H1 (cell line): ENCODE measurements at regions not wholly inside any gene's neighbourhood (a gene's known extent, or its start where the extent isn't known, plus 50 kb on each side); places are given as distances from the start of the nearest gene placed in this dataset.

Experiments used
- CREB1 ChIP-seq: IDR thresholded peaks from 2 replicates; pipeline ENCODE4 v1.6.1; 2012; ENCODE audit warnings: inconsistent platforms
- CTCF ChIP-seq, 3 experiments: IDR thresholded peaks; 1 replicate in 2 of 3; 2 replicates in 1 of 3; pipeline versions ENCODE4 v1.5.1 to v1.6.1; 2011; ENCODE audit warnings: low read length in 3 of 3, mild to moderate bottlenecking in 3 of 3, inconsistent platforms in 2 of 3, low read depth in 1 of 3, moderate library complexity in 1 of 3; ENCODE audit not compliant: insufficient read depth in 1 of 3; ENCODE audit errors: control extremely low read depth in 1 of 3
- EP300 ChIP-seq, 2 experiments: IDR thresholded peaks; 1 replicate in 1 of 2; 2 replicates in 1 of 2; pipeline ENCODE4 v1.6.1; 2011 to 2012; ENCODE audit warnings: low read depth in 2 of 2, low read length in 2 of 2, mild to moderate bottlenecking in 2 of 2, borderline replicate concordance in 1 of 2, inconsistent platforms in 1 of 2, moderate library complexity in 1 of 2
- EZH2 ChIP-seq: fragments of 200-600 bp; sonication (generic); IDR thresholded peaks from 2 replicates; pipeline ENCODE4 v1.7.1; 2012; ENCODE audit warnings: low read depth, mild to moderate bottlenecking, moderate library complexity, low read length, inconsistent platforms; ENCODE audit not compliant: severe bottlenecking
- HDAC2 ChIP-seq, 2 experiments: fragments of 300-600 bp in 1 of 2; sonication (generic) in 1 of 2; IDR thresholded peaks; 2 replicates each; pipeline ENCODE4 v1.6.1; 2011 to 2012; ENCODE audit warnings: low read depth in 2 of 2, low read length in 2 of 2, mild to moderate bottlenecking in 2 of 2, moderate library complexity in 2 of 2, borderline replicate concordance in 1 of 2, inconsistent platforms in 1 of 2
- JUN ChIP-seq: IDR thresholded peaks from 2 replicates; pipeline ENCODE4 v1.6.1; 2011; ENCODE audit warnings: low read depth, mild to moderate bottlenecking, improper control_type of control experiment, low read length
- NANOG ChIP-seq: IDR thresholded peaks from 2 replicates; pipeline ENCODE4 v1.6.1; 2011; ENCODE audit warnings: low read length, low read depth, mild to moderate bottlenecking, inconsistent platforms; ENCODE audit not compliant: insufficient read depth, poor library complexity, severe bottlenecking
- POLR2A ChIP-seq, 2 experiments: IDR thresholded peaks; 1 replicate in 1 of 2; 2 replicates in 1 of 2; pipeline ENCODE4 v1.6.1; 2011; ENCODE audit warnings: low read depth in 2 of 2, low read length in 2 of 2, mild to moderate bottlenecking in 2 of 2; ENCODE audit errors: control extremely low read depth in 1 of 2
- POLR2AphosphoS5 ChIP-seq: IDR thresholded peaks from 2 replicates; pipeline ENCODE4 v1.6.1; 2011; ENCODE audit warnings: low read depth, low read length
- YY1 ChIP-seq: IDR thresholded peaks from 2 replicates; pipeline ENCODE4 v1.6.1; 2011; ENCODE audit warnings: low read depth, mild to moderate bottlenecking, low read length
- TF ChIP-seq, protein P1 (sequence below): IDR thresholded peaks from 2 replicates; pipeline ENCODE4 v1.6.1; 2012; ENCODE audit warnings: inconsistent platforms

- TF ChIP-seq CREB1, result no peak
- TF ChIP-seq POLR2AphosphoS5, result no peak
- TF ChIP-seq EZH2, result no peak
- no peak for TF ChIP-seq POLR2A (IDR thresholded peaks at IDR 0.05; ENCODE audit: control extremely low read depth in 1 of 2, low read depth in 2 of 2, low read length in 2 of 2)
- TF ChIP-seq EP300 (IDR thresholded peaks at IDR 0.05; ENCODE audit: borderline replicate concordance in 1 of 2, low read depth in 2 of 2, low read length in 2 of 2), result no peak
- no peak for TF ChIP-seq YY1
- TF ChIP-seq JUN, result no peak
- TF ChIP-seq, protein P1, sequence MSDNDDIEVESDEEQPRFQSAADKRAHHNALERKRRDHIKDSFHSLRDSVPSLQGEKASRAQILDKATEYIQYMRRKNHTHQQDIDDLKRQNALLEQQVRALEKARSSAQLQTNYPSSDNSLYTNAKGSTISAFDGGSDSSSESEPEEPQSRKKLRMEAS, result no peak
- no peak for TF ChIP-seq HDAC2 (IDR thresholded peaks at IDR 0.05; ENCODE audit: borderline replicate concordance in 1 of 2, low read depth in 2 of 2, low read length in 2 of 2)
- TF ChIP-seq NANOG, result no peak
- TF ChIP-seq CTCF (IDR thresholded peaks at IDR 0.05; ENCODE audit: control extremely low read depth in 1 of 3, insufficient read depth in 1 of 3, low read depth in 1 of 3, low read length in 3 of 3), result no peak
These were observed 172.7 kb upstream of the RFX3 start for GRCh38 chr9:3698531-3698930.
